GM23338 (cell line): ENCODE measurements at regions not wholly inside any gene's neighbourhood (a gene's known extent, or its start where the extent isn't known, plus 50 kb on each side); places are given as distances from the start of the nearest gene placed in this dataset.

Source experiments
- ATAC-seq: fragments of 200-7000 bp; cut with Tn5 transposase; 3 replicates; pipeline ENCODE4 v1.9.1; 2020
- DNase-seq: peaks from one replicate; pipeline ENCODE4 v3.0.0-alpha.2; 2015; ENCODE audit warnings: low spot score
- H2AFZ ChIP-seq: fragments of 200-600 bp; sonication (generic); 2 replicates; pipeline ENCODE4 v1.8.0; 2016; ENCODE audit warnings: antibody characterized with exemption, mild to moderate bottlenecking, moderate library complexity
- H3F3A ChIP-seq: fragments of 200-600 bp; sonication (generic); replicated peaks from 2 replicates; pipeline ENCODE4 v1.8.0; 2017; ENCODE audit warnings: antibody characterized with exemption, mixed run types, low read depth
- H3K27ac ChIP-seq: fragments of 200-600 bp; sonication (generic); 2 replicates; pipeline ENCODE4 v1.6.1; 2016; ENCODE audit warnings: low read depth
- H3K27me3 ChIP-seq: fragments of 200-600 bp; sonication (generic); 2 replicates; pipeline ENCODE4 v1.8.0; 2016; ENCODE audit warnings: mild to moderate bottlenecking, mixed run types, moderate library complexity; ENCODE audit not compliant: insufficient read depth
- H3K36me3 ChIP-seq: fragments of 200-600 bp; sonication (generic); 2 replicates; pipeline ENCODE4 v1.8.0; 2016; ENCODE audit warnings: mild to moderate bottlenecking; ENCODE audit not compliant: insufficient read depth
- H3K4me1 ChIP-seq: fragments of 200-600 bp; sonication (generic); 2 replicates; pipeline ENCODE4 v1.8.0; 2016; ENCODE audit warnings: mild to moderate bottlenecking, moderate library complexity; ENCODE audit not compliant: insufficient read depth
- H3K4me2 ChIP-seq: fragments of 200-600 bp; sonication (generic); 2 replicates; pipeline ENCODE4 v1.7.1; 2017; ENCODE audit warnings: mixed run types
- H3K4me3 ChIP-seq: fragments of 200-600 bp; sonication (generic); 2 replicates; pipeline ENCODE4 v1.6.1; 2016; ENCODE audit warnings: mixed run types
- H3K79me2 ChIP-seq: fragments of 200-600 bp; sonication (generic); replicated peaks from 2 replicates; pipeline ENCODE4 v1.8.0; 2017; ENCODE audit warnings: mild to moderate bottlenecking; ENCODE audit not compliant: insufficient read depth
- H3K9me2 ChIP-seq: fragments of 200-600 bp; sonication (generic); 2 replicates; pipeline ENCODE4 v1.8.0; 2017; ENCODE audit not compliant: insufficient read depth
- H4K20me1 ChIP-seq: fragments of 200-600 bp; sonication (generic); replicated peaks from 2 replicates; pipeline ENCODE4 v1.8.0; 2017; ENCODE audit warnings: mild to moderate bottlenecking; ENCODE audit not compliant: insufficient read depth
- H3K27ac Mint-ChIP-seq: 2 replicates; pipeline ENCODE4 v1.8.0; 2020; ENCODE audit warnings: inconsistent platforms, mild to moderate bottlenecking, moderate library complexity, mixed read lengths
- H3K27me3 Mint-ChIP-seq: 3 replicates; pipeline ENCODE4 v1.8.0; 2022; ENCODE audit warnings: low read depth, mild to moderate bottlenecking, moderate library complexity, mixed read lengths, inconsistent platforms; ENCODE audit not compliant: insufficient read depth, poor library complexity
- H3K36me3 Mint-ChIP-seq: 3 replicates; pipeline ENCODE4 v1.8.0; 2021; ENCODE audit warnings: low read depth, mild to moderate bottlenecking, inconsistent platforms, moderate library complexity, mixed read lengths
- H3K4me1 Mint-ChIP-seq: 3 replicates; pipeline ENCODE4 v1.8.0; 2020; ENCODE audit warnings: mild to moderate bottlenecking, inconsistent platforms, mixed read lengths
- H3K4me3 Mint-ChIP-seq: 3 replicates; pipeline ENCODE4 v1.8.0; 2021; ENCODE audit warnings: moderate library complexity, mild to moderate bottlenecking, inconsistent platforms, mixed read lengths
- H3K9me3 Mint-ChIP-seq: 3 replicates; pipeline ENCODE4 v1.8.0; 2020; ENCODE audit warnings: moderate library complexity, mild to moderate bottlenecking, inconsistent platforms, mixed read lengths
- CREB1 ChIP-seq: fragments of 250-450 bp; sonication (Bioruptor Pico); IDR thresholded peaks from 2 replicates; pipeline ENCODE4 v1.5.0; 2020; ENCODE audit warnings: low read depth, mild to moderate bottlenecking, moderate library complexity
- EZH2 ChIP-seq: fragments of 200-600 bp; sonication (generic); IDR thresholded peaks from one replicate; pipeline ENCODE4 v1.8.0; 2017; ENCODE audit warnings: antibody characterized with exemption, mild to moderate bottlenecking, low read depth; ENCODE audit not compliant: unreplicated experiment
- EZH2phosphoT487 ChIP-seq: fragments of 200-600 bp; sonication (generic); IDR thresholded peaks from one replicate; pipeline ENCODE4 v1.8.1; 2018; ENCODE audit warnings: antibody characterized with exemption; ENCODE audit not compliant: unreplicated experiment
- NANOG ChIP-seq: IDR thresholded peaks from 2 replicates; pipeline ENCODE4 v1.6.1; 2016; ENCODE audit warnings: antibody characterized with exemption, borderline replicate concordance
- STAT1 ChIP-seq: IDR thresholded peaks from one replicate; pipeline ENCODE4 v1.6.1; 2016; ENCODE audit warnings: antibody characterized with exemption; ENCODE audit not compliant: unreplicated experiment
- ZNF114 ChIP-seq: fragments of 250-450 bp; sonication (Bioruptor Pico); IDR thresholded peaks from 2 replicates; pipeline ENCODE4 v1.5.0; 2020; ENCODE audit warnings: mild to moderate bottlenecking, moderate library complexity
- TF ChIP-seq, protein P1 (sequence below): IDR thresholded peaks from 2 replicates; pipeline ENCODE4 v1.6.1; 2016; ENCODE audit warnings: antibody characterized with exemption
- TF ChIP-seq, protein P2 (sequence below), 2 experiments: fragments of 200-600 bp in 1 of 2; sonication (generic) in 1 of 2; conservative IDR thresholded peaks; 2 replicates each; pipeline versions ENCODE4 v1.5.1 to v1.6.1; 2016 to 2017; ENCODE audit warnings: antibody characterized with exemption in 2 of 2, low read depth in 2 of 2, mild to moderate bottlenecking in 2 of 2, moderate library complexity in 1 of 2
- TF ChIP-seq, protein P3 (sequence below): IDR thresholded peaks from one replicate; pipeline ENCODE4 v1.6.1; 2018; ENCODE audit warnings: antibody characterized with exemption; ENCODE audit not compliant: unreplicated experiment
- TF ChIP-seq, protein P4 (sequence below): fragments of 250-450 bp; sonication (Bioruptor Pico); IDR thresholded peaks from 2 replicates; pipeline ENCODE4 v1.5.0; 2020; ENCODE audit warnings: mild to moderate bottlenecking, moderate library complexity

DNA sequence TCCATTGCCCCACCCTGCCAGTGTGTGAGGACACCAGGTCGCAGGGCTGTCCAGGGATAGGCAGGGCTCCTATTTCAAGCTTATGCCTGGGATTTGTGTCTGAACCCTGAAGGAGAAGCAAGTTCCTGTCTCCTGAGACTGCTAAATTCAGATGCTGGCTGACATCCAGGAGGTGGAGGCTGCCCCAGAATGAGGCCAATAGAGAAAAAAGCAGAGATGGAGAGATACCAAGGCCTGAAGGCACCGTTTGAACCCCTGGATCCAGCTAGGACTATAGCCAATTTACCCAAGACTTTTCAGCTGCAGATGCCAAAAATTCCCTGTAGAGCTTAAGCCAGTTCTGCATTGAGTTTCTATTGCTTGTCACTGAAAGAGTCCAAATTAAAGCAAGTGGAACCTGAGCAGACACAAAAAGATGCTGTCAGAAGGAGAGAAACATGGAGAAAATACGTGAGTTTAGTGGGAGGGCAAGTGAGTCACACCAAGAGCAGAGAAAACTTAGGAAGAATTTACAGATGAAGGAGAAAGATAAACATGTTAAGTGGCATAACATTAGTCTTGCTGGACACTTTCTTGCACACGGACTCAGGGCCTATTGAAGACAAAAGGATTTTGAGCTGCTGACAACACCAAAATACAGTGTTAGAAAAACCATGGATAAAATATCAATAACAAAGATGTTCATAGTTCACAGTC, 148.6 kb downstream of the CNTN3 start:
- peaks cover 18% of the 10 kb centered on the region for H3K4me1 Mint-ChIP-seq
- H3K36me3 Mint-ChIP-seq = no peaks in the 10 kb centered on the region
- H3K4me3 Mint-ChIP-seq = no peak overlapping the region
- H3K27me3 Mint-ChIP-seq = peaks cover 3% of the 10 kb centered on the region
- Histone ChIP-seq H3K36me3 (no peaks in the 10 kb centered on the region), H3K4me1 (0 out of 2 replicates have a peak, but pooled peaks cover 4% of the 10 kb centered on the region), H3K9me2 (no peaks in the 10 kb centered on the region), H3K27ac (no peak overlapping the region), H3F3A (no peaks in the 10 kb centered on the region), H3K79me2 (no peaks in the 10 kb centered on the region), H3K4me3 (no peak overlapping the region), H2AFZ (no peak overlapping the region), H3K4me2 (no peak overlapping the region), H3K27me3 (no peaks in the 10 kb centered on the region), H4K20me1 (no peaks in the 10 kb centered on the region)
- H3K9me3 Mint-ChIP-seq = no peaks in the 10 kb centered on the region
- no peak overlapping the region for H3K27ac Mint-ChIP-seq
- no peak for ATAC-seq
- TF ChIP-seq, protein P1, sequence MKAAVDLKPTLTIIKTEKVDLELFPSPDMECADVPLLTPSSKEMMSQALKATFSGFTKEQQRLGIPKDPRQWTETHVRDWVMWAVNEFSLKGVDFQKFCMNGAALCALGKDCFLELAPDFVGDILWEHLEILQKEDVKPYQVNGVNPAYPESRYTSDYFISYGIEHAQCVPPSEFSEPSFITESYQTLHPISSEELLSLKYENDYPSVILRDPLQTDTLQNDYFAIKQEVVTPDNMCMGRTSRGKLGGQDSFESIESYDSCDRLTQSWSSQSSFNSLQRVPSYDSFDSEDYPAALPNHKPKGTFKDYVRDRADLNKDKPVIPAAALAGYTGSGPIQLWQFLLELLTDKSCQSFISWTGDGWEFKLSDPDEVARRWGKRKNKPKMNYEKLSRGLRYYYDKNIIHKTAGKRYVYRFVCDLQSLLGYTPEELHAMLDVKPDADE = no peak
- TF ChIP-seq, protein P2, sequence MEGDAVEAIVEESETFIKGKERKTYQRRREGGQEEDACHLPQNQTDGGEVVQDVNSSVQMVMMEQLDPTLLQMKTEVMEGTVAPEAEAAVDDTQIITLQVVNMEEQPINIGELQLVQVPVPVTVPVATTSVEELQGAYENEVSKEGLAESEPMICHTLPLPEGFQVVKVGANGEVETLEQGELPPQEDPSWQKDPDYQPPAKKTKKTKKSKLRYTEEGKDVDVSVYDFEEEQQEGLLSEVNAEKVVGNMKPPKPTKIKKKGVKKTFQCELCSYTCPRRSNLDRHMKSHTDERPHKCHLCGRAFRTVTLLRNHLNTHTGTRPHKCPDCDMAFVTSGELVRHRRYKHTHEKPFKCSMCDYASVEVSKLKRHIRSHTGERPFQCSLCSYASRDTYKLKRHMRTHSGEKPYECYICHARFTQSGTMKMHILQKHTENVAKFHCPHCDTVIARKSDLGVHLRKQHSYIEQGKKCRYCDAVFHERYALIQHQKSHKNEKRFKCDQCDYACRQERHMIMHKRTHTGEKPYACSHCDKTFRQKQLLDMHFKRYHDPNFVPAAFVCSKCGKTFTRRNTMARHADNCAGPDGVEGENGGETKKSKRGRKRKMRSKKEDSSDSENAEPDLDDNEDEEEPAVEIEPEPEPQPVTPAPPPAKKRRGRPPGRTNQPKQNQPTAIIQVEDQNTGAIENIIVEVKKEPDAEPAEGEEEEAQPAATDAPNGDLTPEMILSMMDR (conservative IDR thresholded peaks at IDR 0.05; ENCODE audit: low read depth in 2 of 2) = no peak
- TF ChIP-seq, protein P3, sequence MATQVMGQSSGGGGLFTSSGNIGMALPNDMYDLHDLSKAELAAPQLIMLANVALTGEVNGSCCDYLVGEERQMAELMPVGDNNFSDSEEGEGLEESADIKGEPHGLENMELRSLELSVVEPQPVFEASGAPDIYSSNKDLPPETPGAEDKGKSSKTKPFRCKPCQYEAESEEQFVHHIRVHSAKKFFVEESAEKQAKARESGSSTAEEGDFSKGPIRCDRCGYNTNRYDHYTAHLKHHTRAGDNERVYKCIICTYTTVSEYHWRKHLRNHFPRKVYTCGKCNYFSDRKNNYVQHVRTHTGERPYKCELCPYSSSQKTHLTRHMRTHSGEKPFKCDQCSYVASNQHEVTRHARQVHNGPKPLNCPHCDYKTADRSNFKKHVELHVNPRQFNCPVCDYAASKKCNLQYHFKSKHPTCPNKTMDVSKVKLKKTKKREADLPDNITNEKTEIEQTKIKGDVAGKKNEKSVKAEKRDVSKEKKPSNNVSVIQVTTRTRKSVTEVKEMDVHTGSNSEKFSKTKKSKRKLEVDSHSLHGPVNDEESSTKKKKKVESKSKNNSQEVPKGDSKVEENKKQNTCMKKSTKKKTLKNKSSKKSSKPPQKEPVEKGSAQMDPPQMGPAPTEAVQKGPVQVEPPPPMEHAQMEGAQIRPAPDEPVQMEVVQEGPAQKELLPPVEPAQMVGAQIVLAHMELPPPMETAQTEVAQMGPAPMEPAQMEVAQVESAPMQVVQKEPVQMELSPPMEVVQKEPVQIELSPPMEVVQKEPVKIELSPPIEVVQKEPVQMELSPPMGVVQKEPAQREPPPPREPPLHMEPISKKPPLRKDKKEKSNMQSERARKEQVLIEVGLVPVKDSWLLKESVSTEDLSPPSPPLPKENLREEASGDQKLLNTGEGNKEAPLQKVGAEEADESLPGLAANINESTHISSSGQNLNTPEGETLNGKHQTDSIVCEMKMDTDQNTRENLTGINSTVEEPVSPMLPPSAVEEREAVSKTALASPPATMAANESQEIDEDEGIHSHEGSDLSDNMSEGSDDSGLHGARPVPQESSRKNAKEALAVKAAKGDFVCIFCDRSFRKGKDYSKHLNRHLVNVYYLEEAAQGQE = no peak
- TF ChIP-seq EZH2 (no peak), CREB1 (no peak), ZNF114 (no peak), NANOG (no peak), EZH2phosphoT487 (no peak), STAT1 (no peak)
- TF ChIP-seq, protein P4, sequence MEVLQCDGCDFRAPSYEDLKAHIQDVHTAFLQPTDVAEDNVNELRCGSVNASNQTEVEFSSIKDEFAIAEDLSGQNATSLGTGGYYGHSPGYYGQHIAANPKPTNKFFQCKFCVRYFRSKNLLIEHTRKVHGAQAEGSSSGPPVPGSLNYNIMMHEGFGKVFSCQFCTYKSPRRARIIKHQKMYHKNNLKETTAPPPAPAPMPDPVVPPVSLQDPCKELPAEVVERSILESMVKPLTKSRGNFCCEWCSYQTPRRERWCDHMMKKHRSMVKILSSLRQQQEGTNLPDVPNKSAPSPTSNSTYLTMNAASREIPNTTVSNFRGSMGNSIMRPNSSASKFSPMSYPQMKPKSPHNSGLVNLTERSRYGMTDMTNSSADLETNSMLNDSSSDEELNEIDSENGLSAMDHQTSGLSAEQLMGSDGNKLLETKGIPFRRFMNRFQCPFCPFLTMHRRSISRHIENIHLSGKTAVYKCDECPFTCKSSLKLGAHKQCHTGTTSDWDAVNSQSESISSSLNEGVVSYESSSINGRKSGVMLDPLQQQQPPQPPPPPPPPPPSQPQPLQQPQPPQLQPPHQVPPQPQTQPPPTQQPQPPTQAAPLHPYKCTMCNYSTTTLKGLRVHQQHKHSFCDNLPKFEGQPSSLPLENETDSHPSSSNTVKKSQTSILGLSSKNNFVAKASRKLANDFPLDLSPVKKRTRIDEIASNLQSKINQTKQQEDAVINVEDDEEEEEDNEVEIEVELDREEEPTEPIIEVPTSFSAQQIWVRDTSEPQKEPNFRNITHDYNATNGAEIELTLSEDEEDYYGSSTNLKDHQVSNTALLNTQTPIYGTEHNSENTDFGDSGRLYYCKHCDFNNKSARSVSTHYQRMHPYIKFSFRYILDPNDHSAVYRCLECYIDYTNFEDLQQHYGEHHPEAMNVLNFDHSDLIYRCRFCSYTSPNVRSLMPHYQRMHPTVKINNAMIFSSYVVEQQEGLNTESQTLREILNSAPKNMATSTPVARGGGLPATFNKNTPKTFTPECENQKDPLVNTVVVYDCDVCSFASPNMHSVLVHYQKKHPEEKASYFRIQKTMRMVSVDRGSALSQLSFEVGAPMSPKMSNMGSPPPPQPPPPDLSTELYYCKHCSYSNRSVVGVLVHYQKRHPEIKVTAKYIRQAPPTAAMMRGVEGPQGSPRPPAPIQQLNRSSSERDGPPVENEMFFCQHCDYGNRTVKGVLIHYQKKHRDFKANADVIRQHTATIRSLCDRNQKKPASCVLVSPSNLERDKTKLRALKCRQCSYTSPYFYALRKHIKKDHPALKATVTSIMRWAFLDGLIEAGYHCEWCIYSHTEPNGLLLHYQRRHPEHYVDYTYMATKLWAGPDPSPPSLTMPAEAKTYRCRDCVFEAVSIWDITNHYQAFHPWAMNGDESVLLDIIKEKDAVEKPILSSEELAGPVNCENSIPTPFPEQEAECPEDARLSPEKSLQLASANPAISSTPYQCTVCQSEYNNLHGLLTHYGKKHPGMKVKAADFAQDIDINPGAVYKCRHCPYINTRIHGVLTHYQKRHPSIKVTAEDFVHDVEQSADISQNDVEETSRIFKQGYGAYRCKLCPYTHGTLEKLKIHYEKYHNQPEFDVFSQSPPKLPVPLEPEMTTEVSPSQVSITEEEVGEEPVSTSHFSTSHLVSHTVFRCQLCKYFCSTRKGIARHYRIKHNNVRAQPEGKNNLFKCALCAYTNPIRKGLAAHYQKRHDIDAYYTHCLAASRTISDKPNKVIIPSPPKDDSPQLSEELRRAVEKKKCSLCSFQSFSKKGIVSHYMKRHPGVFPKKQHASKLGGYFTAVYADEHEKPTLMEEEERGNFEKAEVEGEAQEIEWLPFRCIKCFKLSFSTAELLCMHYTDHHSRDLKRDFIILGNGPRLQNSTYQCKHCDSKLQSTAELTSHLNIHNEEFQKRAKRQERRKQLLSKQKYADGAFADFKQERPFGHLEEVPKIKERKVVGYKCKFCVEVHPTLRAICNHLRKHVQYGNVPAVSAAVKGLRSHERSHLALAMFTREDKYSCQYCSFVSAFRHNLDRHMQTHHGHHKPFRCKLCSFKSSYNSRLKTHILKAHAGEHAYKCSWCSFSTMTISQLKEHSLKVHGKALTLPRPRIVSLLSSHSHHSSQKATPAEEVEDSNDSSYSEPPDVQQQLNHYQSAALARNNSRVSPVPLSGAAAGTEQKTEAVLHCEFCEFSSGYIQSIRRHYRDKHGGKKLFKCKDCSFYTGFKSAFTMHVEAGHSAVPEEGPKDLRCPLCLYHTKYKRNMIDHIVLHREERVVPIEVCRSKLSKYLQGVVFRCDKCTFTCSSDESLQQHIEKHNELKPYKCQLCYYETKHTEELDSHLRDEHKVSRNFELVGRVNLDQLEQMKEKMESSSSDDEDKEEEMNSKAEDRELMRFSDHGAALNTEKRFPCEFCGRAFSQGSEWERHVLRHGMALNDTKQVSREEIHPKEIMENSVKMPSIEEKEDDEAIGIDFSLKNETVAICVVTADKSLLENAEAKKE (CRISPR knock-in tag) = no peak
- DNase-seq = no peak
